Suprapubic skin (tissue), 4 donors: ENCODE measurements at regions not wholly inside any gene's neighbourhood (a gene's known extent, or its start where the extent isn't known, plus 50 kb on each side); places are given as distances from the start of the nearest gene placed in this dataset.

Experiments
- DNase-seq, 2 donors: peaks; one replicate each; pipeline ENCODE4 v3.0.0-alpha.2; 2019; ENCODE audit warnings: low spot score in 2 of 2
- H3K27ac ChIP-seq: fragments of 200-600 bp; sonication (generic); one replicate; pipeline ENCODE4 v1.5.1; 2019
- H3K27me3 ChIP-seq: fragments of 200-600 bp; sonication (generic); one replicate; pipeline ENCODE4 v1.5.1; 2019
- H3K36me3 ChIP-seq: fragments of 200-600 bp; sonication (generic); one replicate; pipeline ENCODE4 v1.5.1; 2019
- H3K4me1 ChIP-seq: fragments of 200-600 bp; sonication (generic); one replicate; pipeline ENCODE4 v1.5.1; 2019
- H3K4me3 ChIP-seq: fragments of 200-600 bp; sonication (generic); one replicate; pipeline ENCODE4 v1.5.1; 2019; ENCODE audit warnings: mild to moderate bottlenecking
- H3K9me3 ChIP-seq: fragments of 200-600 bp; sonication (generic); one replicate; pipeline ENCODE4 v1.5.1; 2019
- EP300 ChIP-seq: sonication (generic); formaldehyde crosslinking; IDR thresholded peaks from one replicate; pipeline ENCODE4 v1.6.1; 2017; ENCODE audit warnings: antibody characterized with exemption
- POLR2A ChIP-seq, 2 donors: fragments of 450-650 bp; IDR thresholded peaks; one replicate each; pipeline ENCODE4 v1.6.1; 2017; ENCODE audit warnings: antibody characterized with exemption in 2 of 2, mild to moderate bottlenecking in 2 of 2, moderate library complexity in 2 of 2
- POLR2AphosphoS5 ChIP-seq, 3 donors: sonication (generic); formaldehyde crosslinking; IDR thresholded peaks; one replicate each; pipeline ENCODE4 v1.6.1; 2017; ENCODE audit warnings: antibody characterized with exemption in 3 of 3
- WGBS: methylation state at CpG from one replicate; pipeline ENCODE4 v1.1.5; 2018; 5-methylcytosine and 5-hydroxymethylcytosine counted together
- TF ChIP-seq, protein P1 (sequence below), 2 donors: fragments of 200-600 bp in 1 of 2; fragments of 450-650 bp in 1 of 2; sonication (generic) in 1 of 2; IDR thresholded peaks; one replicate each; pipeline ENCODE4 v1.5.1; 2016 to 2019; ENCODE audit warnings: antibody characterized with exemption in 2 of 2, mild to moderate bottlenecking in 1 of 2, moderate library complexity in 1 of 2

- TF ChIP-seq POLR2AphosphoS5 (IDR thresholded peaks at IDR 0.05) (no peak), POLR2A (IDR thresholded peaks at IDR 0.05) (no peak), EP300 (no peak)
- TF ChIP-seq, protein P1, sequence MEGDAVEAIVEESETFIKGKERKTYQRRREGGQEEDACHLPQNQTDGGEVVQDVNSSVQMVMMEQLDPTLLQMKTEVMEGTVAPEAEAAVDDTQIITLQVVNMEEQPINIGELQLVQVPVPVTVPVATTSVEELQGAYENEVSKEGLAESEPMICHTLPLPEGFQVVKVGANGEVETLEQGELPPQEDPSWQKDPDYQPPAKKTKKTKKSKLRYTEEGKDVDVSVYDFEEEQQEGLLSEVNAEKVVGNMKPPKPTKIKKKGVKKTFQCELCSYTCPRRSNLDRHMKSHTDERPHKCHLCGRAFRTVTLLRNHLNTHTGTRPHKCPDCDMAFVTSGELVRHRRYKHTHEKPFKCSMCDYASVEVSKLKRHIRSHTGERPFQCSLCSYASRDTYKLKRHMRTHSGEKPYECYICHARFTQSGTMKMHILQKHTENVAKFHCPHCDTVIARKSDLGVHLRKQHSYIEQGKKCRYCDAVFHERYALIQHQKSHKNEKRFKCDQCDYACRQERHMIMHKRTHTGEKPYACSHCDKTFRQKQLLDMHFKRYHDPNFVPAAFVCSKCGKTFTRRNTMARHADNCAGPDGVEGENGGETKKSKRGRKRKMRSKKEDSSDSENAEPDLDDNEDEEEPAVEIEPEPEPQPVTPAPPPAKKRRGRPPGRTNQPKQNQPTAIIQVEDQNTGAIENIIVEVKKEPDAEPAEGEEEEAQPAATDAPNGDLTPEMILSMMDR (IDR thresholded peaks at IDR 0.05) = no peak
- Histone ChIP-seq H3K4me1 (peaks cover 11% of the 10 kb centered on the region), H3K36me3 (no peaks in the 10 kb centered on the region), H3K9me3 (no peaks in the 10 kb centered on the region), H3K27me3 (no peaks in the 10 kb centered on the region), H3K4me3 (no peak overlapping the region), H3K27ac (no peak overlapping the region)
- 63% methylated on average over 4 of the region's 4 CpGs for WGBS
- DNase-seq = no peak
These were observed 289.7 kb downstream of the SLITRK6 start for GRCh38 chr13:85509512-85509911.

DNA sequence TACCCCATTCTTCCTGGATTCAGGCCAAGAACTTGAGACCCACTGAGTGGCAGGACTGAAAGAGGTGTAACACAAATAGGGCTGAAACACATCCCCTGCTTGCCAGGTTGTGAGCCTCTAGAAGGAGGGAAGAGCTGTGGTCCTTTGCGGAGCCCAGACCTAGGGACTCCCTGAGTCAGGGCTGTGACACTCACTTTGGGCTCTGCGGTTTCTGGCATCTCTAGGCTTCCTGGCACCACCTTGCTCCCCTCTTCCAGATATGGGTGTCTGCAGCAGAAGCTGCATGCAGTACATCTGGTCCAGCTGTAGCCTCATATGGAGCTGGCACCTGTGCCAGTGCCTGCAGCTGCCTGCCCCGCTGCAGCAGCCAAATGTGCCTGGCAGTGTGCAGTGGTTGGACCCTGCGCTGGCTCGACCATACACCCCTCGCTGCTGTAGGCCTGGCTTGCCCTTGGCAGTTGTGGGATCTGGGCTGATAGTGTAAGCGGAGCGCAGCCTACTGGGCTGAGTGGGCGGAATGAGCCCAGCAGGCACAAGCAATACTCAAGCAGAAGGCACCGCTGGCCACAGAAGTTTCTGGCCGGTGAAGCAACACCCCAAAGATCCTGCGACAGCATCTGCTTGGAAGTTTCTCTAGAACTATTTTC, 290.4 kb downstream of the SLITRK6 start:
- Histone ChIP-seq H3K9me3 (no peaks in the 10 kb centered on the region), H3K4me1 (peaks cover 11% of the 10 kb centered on the region), H3K4me3 (no peak overlapping the region), H3K36me3 (no peaks in the 10 kb centered on the region), H3K27me3 (no peaks in the 10 kb centered on the region), H3K27ac (no peak overlapping the region)
- no peak for DNase-seq
- 62% methylated on average over 8 of the region's 12 CpGs for WGBS
- TF ChIP-seq, protein P1 (IDR thresholded peaks at IDR 0.05) = no peak
- TF ChIP-seq POLR2AphosphoS5 (IDR thresholded peaks at IDR 0.05) = no peak
- no peak for TF ChIP-seq EP300
- TF ChIP-seq POLR2A (IDR thresholded peaks at IDR 0.05) = no peak

DNA sequence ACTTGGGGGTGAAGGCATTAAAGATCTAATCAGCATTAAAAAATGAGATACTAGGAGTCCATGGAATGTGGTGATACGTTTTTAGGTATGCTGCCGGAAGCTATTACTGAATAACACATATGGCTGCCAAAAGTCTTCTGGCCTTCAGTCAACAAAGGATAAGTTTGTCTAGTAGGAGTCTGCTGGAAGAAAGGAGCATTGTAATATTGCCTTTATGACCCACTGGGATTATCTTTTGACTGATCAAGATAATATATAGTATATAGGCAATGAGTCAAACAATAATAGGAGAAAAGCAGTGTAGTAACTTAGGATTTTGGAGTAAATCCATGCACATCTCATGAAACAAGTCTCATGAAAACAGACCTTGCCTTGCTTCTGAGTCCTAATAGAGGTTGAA, 295.4 kb downstream of the SLITRK6 start:
- no peak for TF ChIP-seq EP300
- TF ChIP-seq POLR2A (IDR thresholded peaks at IDR 0.05) = no peak
- TF ChIP-seq POLR2AphosphoS5 (IDR thresholded peaks at IDR 0.05) = no peak
- TF ChIP-seq, protein P1 (IDR thresholded peaks at IDR 0.05) = no peak
- Histone ChIP-seq H3K36me3 (no peaks in the 10 kb centered on the region), H3K4me1 (peaks cover under 1% of the 10 kb centered on the region), H3K27ac (no peak overlapping the region), H3K27me3 (no peaks in the 10 kb centered on the region), H3K4me3 (no peak overlapping the region), H3K9me3 (no peaks in the 10 kb centered on the region)
- no peak for DNase-seq
- 34% methylated on average over 2 of the region's 2 CpGs for WGBS

DNA sequence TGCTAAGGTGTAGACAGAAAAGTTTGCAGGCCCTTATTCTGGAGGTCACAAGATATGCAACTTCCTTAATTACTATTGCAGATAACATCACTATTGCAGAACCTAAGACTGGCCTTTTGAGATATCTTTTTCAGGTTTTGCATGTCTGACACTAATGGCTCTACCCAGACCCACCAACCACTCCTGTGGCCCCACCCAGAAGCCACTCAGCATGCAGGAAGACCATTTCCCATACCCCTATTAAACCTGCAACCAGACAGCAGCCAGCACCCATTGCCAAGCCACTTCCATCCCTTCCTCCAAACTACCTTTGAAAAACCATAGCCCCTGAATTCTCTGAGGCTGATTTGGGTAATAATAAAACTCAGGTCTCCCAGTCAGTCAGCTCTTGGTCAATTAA, 297.6 kb downstream of the SLITRK6 start:
- Histone ChIP-seq H3K36me3 (no peaks in the 10 kb centered on the region), H3K27ac (no peak overlapping the region)
- TF ChIP-seq POLR2A (IDR thresholded peaks at IDR 0.05) (no peak), POLR2AphosphoS5 (IDR thresholded peaks at IDR 0.05) (no peak), EP300 (no peak)
- TF ChIP-seq, protein P1 (IDR thresholded peaks at IDR 0.05) = no peak

GRCh38 chr13:85500696-85501256, 298.4 kb downstream of the SLITRK6 start:
- Histone ChIP-seq H3K4me1 (no peaks in the 10 kb centered on the region), H3K9me3 (no peaks in the 10 kb centered on the region), H3K27ac (no peak overlapping the region), H3K4me3 (no peak overlapping the region), H3K27me3 (no peaks in the 10 kb centered on the region), H3K36me3 (no peaks in the 10 kb centered on the region)
- TF ChIP-seq POLR2AphosphoS5 (IDR thresholded peaks at IDR 0.05) (no peak), POLR2A (IDR thresholded peaks at IDR 0.05) (no peak), EP300 (no peak)
- TF ChIP-seq, protein P1 (IDR thresholded peaks at IDR 0.05) = no peak
- 81% methylated on average over 3 of the region's 3 CpGs for WGBS
- no peak for DNase-seq

More for the DNA sequence above, 297.6 kb downstream of the SLITRK6 start:
- no peak overlapping the region for H3K4me3 ChIP-seq
- H3K27me3 ChIP-seq = no peaks in the 10 kb centered on the region
- no peak for DNase-seq
- H3K9me3 ChIP-seq = no peaks in the 10 kb centered on the region
- no peaks in the 10 kb centered on the region for H3K4me1 ChIP-seq
